HG03354 (cell line): ENCODE measurements at regions not wholly inside any gene's neighbourhood (a gene's known extent, or its start where the extent isn't known, plus 50 kb on each side); places are given as distances from the start of the nearest gene placed in this dataset.

Experiments
- ATAC-seq: cut with Tn5 transposase; IDR thresholded peaks from one replicate; pipeline ENCODE4 v1.9.1; 2021; ENCODE audit warnings: mild to moderate bottlenecking; ENCODE audit not compliant: unreplicated experiment, poor library complexity, severe bottlenecking

- no peak for ATAC-seq
These were observed 215.6 kb upstream of the SLC14A2 start for GRCh38 chr18:45399643-45400042.

- ATAC-seq, result no peak
These were observed 212.7 kb upstream of the SLC14A2 start for GRCh38 chr18:45402485-45403056.

GRCh38 chr18:45403341-45404049, 211.8 kb upstream of the SLC14A2 start:
- ATAC-seq, result no peak

- no peak for ATAC-seq
These were observed 207.1 kb upstream of the SLC14A2 start for GRCh38 chr18:45408218-45408617.

- no peak for ATAC-seq
These were observed 205.3 kb upstream of the SLC14A2 start for GRCh38 chr18:45409971-45410370.

GRCh38 chr18:45412577-45412976, 202.7 kb upstream of the SLC14A2 start:
- ATAC-seq, result no peak

- no peak for ATAC-seq
These were observed 202.0 kb upstream of the SLC14A2 start for GRCh38 chr18:45413180-45413836.

GRCh38 chr18:45415614-45416013, 199.7 kb upstream of the SLC14A2 start:
- no peak for ATAC-seq

GRCh38 chr18:45416168-45416567, 199.1 kb upstream of the SLC14A2 start:
- no peak for ATAC-seq

GRCh38 chr18:45417392-45417791, 197.9 kb upstream of the SLC14A2 start:
- no peak for ATAC-seq

- ATAC-seq, result no peak
These were observed 191.6 kb upstream of the SLC14A2 start for GRCh38 chr18:45423659-45424058.

- no peak for ATAC-seq
These were observed 185.2 kb upstream of the SLC14A2 start for GRCh38 chr18:45430041-45430440.

GRCh38 chr18:45435810-45436209, 179.5 kb upstream of the SLC14A2 start:
- ATAC-seq, result no peak

- ATAC-seq, result no peak
These were observed 177.9 kb upstream of the SLC14A2 start for GRCh38 chr18:45437366-45437765.

- ATAC-seq, result no peak
These were observed 175.2 kb upstream of the SLC14A2 start for GRCh38 chr18:45439851-45440645.

GRCh38 chr18:45441110-45441847, 174.0 kb upstream of the SLC14A2 start:
- no peak for ATAC-seq

- ATAC-seq, result no peak
These were observed 171.2 kb upstream of the SLC14A2 start for GRCh38 chr18:45444040-45444439.

- ATAC-seq, result no peak
These were observed 167.7 kb upstream of the SLC14A2 start for GRCh38 chr18:45447355-45448265.

GRCh38 chr18:45448871-45449270, 166.4 kb upstream of the SLC14A2 start:
- no peak for ATAC-seq
